Activated CD4-positive, alpha-beta T cell treated with anti-CD3 and anti-CD28 coated beads, Interleukin-2, amount 10 ng/mL, durations not matched to agents 24 days and 14 days (primary cell): ENCODE measurements at regions not wholly inside any gene's neighbourhood (a gene's known extent, or its start where the extent isn't known, plus 50 kb on each side); places are given as distances from the start of the nearest gene placed in this dataset.

ENCODE experiments used
- DNase-seq: peaks from one replicate; pipeline ENCODE4 v3.0.0; 2022
- H3K27ac Mint-ChIP-seq: one replicate; pipeline ENCODE4 v1.8.0; 2022; ENCODE audit warnings: mild to moderate bottlenecking, mixed read lengths
- H3K27me3 Mint-ChIP-seq: one replicate; pipeline ENCODE4 v1.8.0; 2022; ENCODE audit warnings: mixed read lengths
- H3K36me3 Mint-ChIP-seq: one replicate; pipeline ENCODE4 v1.8.0; 2022; ENCODE audit warnings: low read depth, mild to moderate bottlenecking, mixed read lengths
- H3K4me1 Mint-ChIP-seq: one replicate; pipeline ENCODE4 v1.8.0; 2021; ENCODE audit warnings: mixed read lengths
- H3K4me3 Mint-ChIP-seq: one replicate; pipeline ENCODE4 v1.8.0; 2022; ENCODE audit warnings: mild to moderate bottlenecking, moderate library complexity, mixed read lengths
- H3K9me3 Mint-ChIP-seq: one replicate; pipeline ENCODE4 v1.8.0; 2021; ENCODE audit warnings: mixed read lengths
- intact Hi-C: fragments of 100-400 bp; cut with micrococcal nuclease; formaldehyde crosslinking; loops from one replicate; pipeline ENCODE4 v1.15.1; 2023

GRCh38 chr12:111310076-111310870, 58.6 kb downstream of the PHETA1 start:
- peaks cover 3% of the 10 kb centered on the region for H3K9me3 Mint-ChIP-seq
- H3K27ac Mint-ChIP-seq = no peak overlapping the region
- intact Hi-C loops = loop anchor here (5.0 kb wide), 1 partner anchor 423 kb away; no protein-coding TSS in a partner anchor
- H3K27me3 Mint-ChIP-seq = peaks cover 4% of the 10 kb centered on the region
- H3K36me3 Mint-ChIP-seq = no peaks in the 10 kb centered on the region
- DNase-seq = no peak
- peaks cover 7% of the 10 kb centered on the region for H3K4me1 Mint-ChIP-seq
- H3K4me3 Mint-ChIP-seq = no peak overlapping the region

GRCh38 chr12:111309584-111309983, 59.3 kb downstream of the PHETA1 start:
- DNase-seq = no peak
- no peaks in the 10 kb centered on the region for H3K36me3 Mint-ChIP-seq
- intact Hi-C loops = no loop called here

GRCh38 chr12:111308473-111308872, 60.4 kb downstream of the PHETA1 start:
- Mint-ChIP-seq H3K36me3 (no peaks in the 10 kb centered on the region), H3K9me3 (peaks cover 12% of the 10 kb centered on the region), H3K4me3 (no peak overlapping the region), H3K27ac (no peak overlapping the region), H3K27me3 (no peaks in the 10 kb centered on the region), H3K4me1 (peaks cover 3% of the 10 kb centered on the region)
- DNase-seq = no peak
- intact Hi-C loops = no loop called here

More at GRCh38 chr12:111309584-111309983, 59.3 kb downstream of the PHETA1 start:
- H3K4me1 Mint-ChIP-seq = peaks cover 7% of the 10 kb centered on the region
- peaks cover 2% of the 10 kb centered on the region for H3K27me3 Mint-ChIP-seq
- peaks cover 10% of the 10 kb centered on the region for H3K9me3 Mint-ChIP-seq
- H3K27ac Mint-ChIP-seq = no peak overlapping the region
- H3K4me3 Mint-ChIP-seq = no peak overlapping the region

- no peak overlapping the region for H3K27ac Mint-ChIP-seq
- DNase-seq = peak; percentile 76
- H3K4me3 Mint-ChIP-seq = no peak overlapping the region
- H3K36me3 Mint-ChIP-seq = no peaks in the 10 kb centered on the region
- peaks cover 2% of the 10 kb centered on the region for H3K4me1 Mint-ChIP-seq
- H3K9me3 Mint-ChIP-seq = peaks cover 10% of the 10 kb centered on the region
- intact Hi-C loops = no loop called here
- H3K27me3 Mint-ChIP-seq = no peaks in the 10 kb centered on the region
Measured at GRCh38 chr12:111304642-111305071, 64.2 kb downstream of the PHETA1 start.

- intact Hi-C loops = no loop called here
- Mint-ChIP-seq H3K4me3 (no peak overlapping the region), H3K4me1 (no peaks in the 10 kb centered on the region), H3K36me3 (no peaks in the 10 kb centered on the region), H3K9me3 (peaks cover 9% of the 10 kb centered on the region), H3K27me3 (no peaks in the 10 kb centered on the region), H3K27ac (no peak overlapping the region)
- DNase-seq = no peak
Measured at GRCh38 chr12:111303531-111303930, 65.4 kb downstream of the PHETA1 start.

GRCh38 chr12:111298582-111299436, 70.1 kb downstream of the PHETA1 start:
- Mint-ChIP-seq H3K27me3 (no peaks in the 10 kb centered on the region), H3K36me3 (no peaks in the 10 kb centered on the region), H3K4me1 (no peaks in the 10 kb centered on the region), H3K9me3 (no peaks in the 10 kb centered on the region), H3K27ac (no peak overlapping the region), H3K4me3 (no peak overlapping the region)
- peak; percentile 79 for DNase-seq
- intact Hi-C loops = loop anchor here (5.0 kb wide), 1 partner anchor 362 kb away; no protein-coding TSS in a partner anchor

GRCh38 chr12:111297703-111298426, 71.0 kb downstream of the PHETA1 start:
- Mint-ChIP-seq H3K36me3 (no peaks in the 10 kb centered on the region), H3K4me1 (no peaks in the 10 kb centered on the region), H3K4me3 (no peak overlapping the region), H3K9me3 (no peaks in the 10 kb centered on the region), H3K27me3 (no peaks in the 10 kb centered on the region), H3K27ac (no peak overlapping the region)
- intact Hi-C loops = loop anchor here (5.0 kb wide), 1 partner anchor 361 kb away; no protein-coding TSS in a partner anchor
- DNase-seq = no peak

- H3K4me1 Mint-ChIP-seq = no peaks in the 10 kb centered on the region
- H3K27ac Mint-ChIP-seq = no peak overlapping the region
- no peaks in the 10 kb centered on the region for H3K9me3 Mint-ChIP-seq
- no peak overlapping the region for H3K4me3 Mint-ChIP-seq
- no peaks in the 10 kb centered on the region for H3K27me3 Mint-ChIP-seq
- intact Hi-C loops = loop anchor here (5.0 kb wide), 1 partner anchor 360 kb away; no protein-coding TSS in a partner anchor
- no peak for DNase-seq
- no peaks in the 10 kb centered on the region for H3K36me3 Mint-ChIP-seq
Measured at GRCh38 chr12:111296906-111297463, 71.9 kb downstream of the PHETA1 start.

- H3K36me3 Mint-ChIP-seq = no peaks in the 10 kb centered on the region
- H3K27me3 Mint-ChIP-seq = no peaks in the 10 kb centered on the region
- intact Hi-C loops = loop anchor here (5.0 kb wide), 1 partner anchor 358 kb away; no protein-coding TSS in a partner anchor
- H3K4me1 Mint-ChIP-seq = no peaks in the 10 kb centered on the region
- no peaks in the 10 kb centered on the region for H3K9me3 Mint-ChIP-seq
- DNase-seq = no peak
- H3K4me3 Mint-ChIP-seq = no peak overlapping the region
- no peak overlapping the region for H3K27ac Mint-ChIP-seq
Measured at GRCh38 chr12:111295176-111295575, 73.7 kb downstream of the PHETA1 start.

- H3K27ac Mint-ChIP-seq = no peak overlapping the region
- H3K4me1 Mint-ChIP-seq = no peaks in the 10 kb centered on the region
- H3K36me3 Mint-ChIP-seq = no peaks in the 10 kb centered on the region
- H3K27me3 Mint-ChIP-seq = no peaks in the 10 kb centered on the region
- H3K4me3 Mint-ChIP-seq = no peak overlapping the region
- no peak for DNase-seq
- intact Hi-C loops = no loop called here
- H3K9me3 Mint-ChIP-seq = no peaks in the 10 kb centered on the region
Measured at GRCh38 chr12:111293266-111294009, 75.5 kb downstream of the PHETA1 start.

- DNase-seq = no peak
- Mint-ChIP-seq H3K9me3 (no peaks in the 10 kb centered on the region), H3K4me3 (no peak overlapping the region), H3K27ac (no peak overlapping the region), H3K27me3 (no peaks in the 10 kb centered on the region), H3K36me3 (no peaks in the 10 kb centered on the region), H3K4me1 (no peaks in the 10 kb centered on the region)
- intact Hi-C loops = no loop called here
Measured at GRCh38 chr12:111291357-111291756, 77.5 kb downstream of the PHETA1 start.

GRCh38 chr12:111288771-111289170, 80.1 kb downstream of the PHETA1 start:
- H3K27me3 Mint-ChIP-seq = no peaks in the 10 kb centered on the region
- H3K4me3 Mint-ChIP-seq = no peak overlapping the region
- intact Hi-C loops = no loop called here
- no peak overlapping the region for H3K27ac Mint-ChIP-seq
- H3K36me3 Mint-ChIP-seq = no peaks in the 10 kb centered on the region
- DNase-seq = no peak
- no peaks in the 10 kb centered on the region for H3K9me3 Mint-ChIP-seq
- no peaks in the 10 kb centered on the region for H3K4me1 Mint-ChIP-seq
